ENCODE measurements at regions not wholly inside any gene's neighbourhood (a gene's known extent, or its start where the extent isn't known, plus 50 kb on each side); places are given as distances from the start of the nearest gene placed in this dataset.
"Not testable (repeated sequence)": the region's sequence is repeated elsewhere in the genome, so short reads cannot be mapped to it uniquely, and the experiment has no call there.

- DNase-seq (ENCODE audit: low spot score), result no peak
Observed at GRCh38 chr5:96129276-96129675, 167.6 kb upstream of the ELL2 start.

- DNase-seq (ENCODE audit: low spot score), result no peak
Observed at GRCh38 chr5:96128204-96128864, 166.7 kb upstream of the ELL2 start.

DNA sequence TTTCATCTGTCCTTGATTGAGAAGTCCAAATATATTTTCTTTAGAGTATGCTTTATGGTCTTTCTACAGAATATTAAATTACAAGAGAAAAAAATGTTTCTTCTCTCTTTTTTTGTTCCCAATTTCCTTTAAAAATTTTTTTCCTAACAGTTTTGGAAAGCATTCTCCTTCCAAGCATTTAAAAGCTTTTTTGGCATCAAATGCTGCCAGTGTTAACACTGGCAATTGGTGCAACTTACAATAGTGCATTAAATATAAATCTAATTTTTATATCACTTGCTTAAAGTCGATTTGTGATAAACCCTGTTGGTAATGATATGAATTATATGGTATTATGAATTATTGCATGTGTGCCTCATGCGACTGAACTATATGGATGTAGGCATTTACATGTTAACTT is 165.9 kb upstream of the ELL2 start:
- DNase-seq (ENCODE audit: low spot score), result no peak

- no peak for DNase-seq (ENCODE audit: low spot score)
Observed at GRCh38 chr5:96125231-96125891, 163.7 kb upstream of the ELL2 start.

DNA sequence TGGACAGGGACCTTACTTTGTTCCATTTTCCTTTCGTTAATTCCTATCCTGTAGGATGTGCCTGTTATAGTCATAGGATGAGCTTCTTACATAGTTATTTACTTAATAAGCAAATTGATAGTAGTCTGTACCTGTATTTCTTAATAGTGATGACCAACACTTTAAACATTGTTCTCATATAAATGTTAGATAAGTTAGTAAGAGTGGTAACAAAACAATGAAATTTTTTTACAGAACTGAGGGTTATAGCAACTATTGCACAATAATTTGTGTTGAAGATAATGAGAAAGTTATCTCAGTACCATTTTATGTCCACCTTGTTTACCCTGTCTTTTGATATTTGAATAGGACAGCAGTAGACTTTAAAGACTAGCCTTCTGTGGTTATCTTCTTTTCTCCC is 162.9 kb upstream of the ELL2 start:
- DNase-seq (ENCODE audit: low spot score), result no peak

DNA sequence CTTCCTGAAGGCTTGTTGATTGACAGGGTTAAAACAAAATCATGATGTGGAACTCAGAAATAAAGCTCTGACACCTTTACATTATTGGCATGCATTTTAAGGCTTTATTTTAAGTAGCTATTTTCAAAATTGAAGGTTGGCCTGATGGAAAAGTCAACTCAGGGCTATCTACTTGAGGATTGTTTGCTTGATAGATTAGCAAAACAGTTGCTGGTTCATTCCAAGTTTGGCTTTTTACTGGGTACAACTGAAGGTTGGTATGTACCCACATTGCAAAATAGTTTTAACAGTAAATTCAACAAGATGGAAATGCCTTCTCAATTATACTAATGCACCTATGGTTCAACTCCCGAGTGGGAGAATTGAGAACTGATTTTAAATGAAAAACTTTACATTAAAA is 161.8 kb upstream of the ELL2 start:
- DNase-seq (ENCODE audit: low spot score), result no peak

DNA sequence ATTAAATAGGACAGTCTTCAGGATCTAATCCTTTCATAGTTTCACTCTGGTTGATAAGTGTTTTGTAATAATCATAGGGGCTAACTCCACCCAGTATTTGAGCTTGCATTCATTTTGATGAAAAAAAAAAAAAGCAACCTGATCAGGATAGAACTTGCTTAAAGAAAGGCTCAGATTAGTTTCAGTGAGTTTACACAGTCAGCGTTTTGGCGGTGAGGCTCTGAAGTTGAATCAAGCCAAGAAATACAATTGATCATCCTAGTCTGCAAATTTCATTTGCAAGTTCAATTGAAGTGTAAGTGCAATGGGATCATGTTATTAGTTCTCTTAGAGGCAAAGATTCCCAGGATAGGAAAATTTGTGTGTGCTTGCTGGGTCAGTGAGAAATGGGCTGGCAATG is 159.7 kb upstream of the ELL2 start:
- DNase-seq (ENCODE audit: low spot score), result no peak

DNA sequence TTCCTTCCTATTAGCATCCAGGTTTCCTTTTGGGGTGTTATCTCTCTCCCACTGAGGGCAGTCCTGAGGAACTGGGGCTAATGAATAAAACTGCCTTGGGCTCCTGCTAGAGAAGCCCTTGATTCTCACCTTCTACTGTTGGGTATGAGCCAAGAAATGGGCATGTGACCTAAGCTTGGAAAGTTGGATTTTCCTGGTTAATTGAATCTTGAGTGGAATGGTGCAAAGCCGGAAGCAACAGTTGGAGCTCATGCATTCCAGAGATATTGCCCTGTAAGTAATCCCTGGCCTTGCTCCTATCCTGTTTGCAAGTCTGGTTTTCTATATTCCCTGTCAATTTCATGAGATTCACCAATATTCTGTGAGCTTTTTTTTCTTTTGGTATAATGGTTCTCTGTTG is 158.5 kb upstream of the ELL2 start:
- DNase-seq (ENCODE audit: low spot score), result no peak

- DNase-seq (ENCODE audit: low spot score), result no peak
Observed at GRCh38 chr5:96117771-96118651, 156.4 kb upstream of the ELL2 start.

- no peak for DNase-seq (ENCODE audit: low spot score)
Observed at GRCh38 chr5:96115147-96115807, 153.6 kb upstream of the ELL2 start.

DNA sequence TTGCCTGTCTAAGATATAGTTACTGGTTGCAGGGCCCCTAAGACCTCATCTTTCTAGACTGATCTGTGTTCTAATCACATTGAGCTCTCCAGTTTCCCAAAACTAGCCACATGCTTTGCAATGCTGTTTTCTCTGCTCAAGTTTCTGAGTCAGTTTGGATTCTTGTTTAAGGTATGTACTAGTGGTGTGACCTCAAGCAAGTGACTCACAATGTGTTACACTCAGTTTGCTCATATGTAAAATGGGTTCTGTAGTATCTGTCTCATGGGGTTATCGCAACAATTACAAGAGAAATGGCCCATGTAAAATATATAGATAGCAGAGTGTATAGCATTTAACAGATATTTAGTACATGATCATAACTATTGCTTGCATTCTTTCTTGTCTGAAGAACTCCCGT is 153.1 kb upstream of the ELL2 start:
- no peak for DNase-seq (ENCODE audit: low spot score)

DNA sequence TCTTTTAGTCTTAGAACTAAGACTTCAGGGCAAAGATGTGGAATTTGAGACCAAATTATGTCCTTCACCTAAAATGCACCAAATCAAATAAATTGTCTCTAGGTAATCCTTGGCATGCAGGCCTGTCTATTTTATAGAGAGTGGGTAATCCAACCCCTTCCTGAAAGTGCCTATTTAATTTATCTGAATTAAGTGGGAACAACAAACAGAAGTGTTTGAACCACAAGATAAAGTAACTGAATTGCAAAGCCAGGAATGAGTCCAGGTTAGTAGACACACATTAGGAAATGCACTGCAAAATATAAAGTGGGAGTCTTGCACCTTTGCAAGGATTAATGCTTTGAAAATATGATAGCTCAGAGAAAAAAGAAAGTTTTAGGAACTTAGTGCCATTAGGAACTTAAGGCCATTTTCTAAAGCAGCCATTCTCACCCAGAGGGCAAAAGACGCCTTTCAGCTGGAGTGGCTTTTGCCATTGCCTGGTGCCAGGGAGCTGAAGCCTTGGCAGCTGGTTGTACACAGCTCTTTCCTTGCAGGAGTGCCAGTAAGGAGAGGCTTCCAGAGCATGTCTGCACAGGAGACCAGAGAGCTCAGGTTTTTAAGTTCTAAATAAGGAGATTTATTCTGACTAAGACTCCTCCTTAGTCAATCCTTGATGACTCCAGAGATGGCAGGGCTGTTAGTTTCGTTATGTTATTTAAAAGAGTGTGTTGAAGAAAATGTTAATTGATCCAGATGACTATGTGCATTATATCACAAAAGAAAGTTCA is 151.7 kb upstream of the ELL2 start:
- DNase-seq (ENCODE audit: low spot score), result no peak

GRCh38 chr5:96112703-96113102 is 151.1 kb upstream of the ELL2 start:
- no peak for DNase-seq (ENCODE audit: low spot score)

GRCh38 chr5:96112123-96112670 is 150.5 kb upstream of the ELL2 start:
- no peak for DNase-seq (ENCODE audit: low spot score)

DNA sequence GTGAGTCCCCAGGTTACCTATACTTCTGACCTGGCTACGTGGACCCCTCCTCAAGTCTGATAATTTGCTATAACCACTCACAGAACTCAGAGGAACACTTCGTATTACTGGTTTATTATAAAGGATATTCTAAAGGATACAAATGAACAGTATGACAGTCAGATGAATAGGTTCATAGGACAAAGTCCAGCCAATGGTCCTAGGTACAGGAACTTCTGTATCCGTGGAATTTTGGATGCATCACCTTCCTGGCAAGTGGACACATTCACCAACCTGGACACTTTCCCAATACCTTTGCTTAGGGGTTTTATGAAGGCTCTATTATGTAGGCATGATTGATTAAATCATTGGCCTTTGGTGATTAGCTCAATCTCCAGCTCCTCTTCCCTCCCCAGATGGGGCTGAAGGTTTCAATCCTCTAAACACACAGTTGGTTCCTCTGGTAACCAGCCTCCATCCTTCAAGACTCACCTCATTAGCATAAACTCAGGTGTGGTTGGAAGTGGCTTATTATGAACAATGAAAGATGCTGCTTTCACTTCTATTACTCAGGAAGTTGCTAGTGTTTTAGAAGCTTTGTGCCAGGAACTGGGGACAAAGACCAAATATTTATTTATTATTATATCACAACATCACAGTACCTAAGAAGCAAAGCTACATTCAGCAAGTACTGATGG is 149.6 kb upstream of the ELL2 start:
- no peak for DNase-seq (ENCODE audit: low spot score)

- no peak for DNase-seq (ENCODE audit: low spot score)
Observed at GRCh38 chr5:96110300-96110699, 148.6 kb upstream of the ELL2 start.

DNA sequence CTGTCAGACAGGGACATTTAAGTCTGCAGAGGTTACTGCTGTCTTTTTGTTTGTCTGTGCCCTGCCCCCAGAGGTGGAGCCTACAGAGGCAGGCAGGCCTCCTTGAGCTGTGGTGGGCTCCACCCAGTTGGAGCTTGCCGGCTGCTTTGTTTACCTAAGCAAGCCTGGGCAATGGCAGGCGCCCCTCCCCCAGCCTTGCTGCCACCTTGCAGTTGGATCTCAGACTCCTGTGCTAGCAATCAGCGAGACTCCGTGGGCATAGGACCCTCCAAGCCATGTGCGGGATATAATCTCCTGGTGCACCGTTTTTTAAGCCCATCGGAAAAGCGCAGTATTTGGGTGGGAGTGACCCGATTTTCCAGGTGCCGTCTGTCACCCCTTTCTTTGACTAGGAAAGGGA is 147.0 kb upstream of the ELL2 start:
- not testable (repeated sequence) for DNase-seq (ENCODE audit: low spot score)

DNA sequence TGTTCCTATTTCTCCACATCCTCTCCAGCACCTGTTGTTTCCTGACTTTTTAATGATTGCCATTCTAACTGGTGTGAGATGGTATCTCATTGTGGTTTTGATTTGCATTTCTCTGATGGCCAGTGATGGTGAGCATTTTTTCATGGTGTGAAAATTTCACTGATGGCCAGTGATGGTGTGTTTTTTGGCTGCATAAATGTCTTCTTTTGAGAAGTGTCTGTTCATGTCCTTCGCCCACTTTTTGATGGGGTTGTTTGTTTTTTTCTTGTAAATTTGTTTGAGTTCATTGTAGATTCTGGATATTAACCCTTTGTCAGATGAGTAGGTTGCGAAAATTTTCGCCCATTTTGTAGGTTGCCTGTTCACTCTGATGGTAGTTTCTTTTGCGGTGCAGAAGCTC is 142.2 kb upstream of the ELL2 start:
- DNase-seq (ENCODE audit: low spot score), result not testable (repeated sequence)

DNA sequence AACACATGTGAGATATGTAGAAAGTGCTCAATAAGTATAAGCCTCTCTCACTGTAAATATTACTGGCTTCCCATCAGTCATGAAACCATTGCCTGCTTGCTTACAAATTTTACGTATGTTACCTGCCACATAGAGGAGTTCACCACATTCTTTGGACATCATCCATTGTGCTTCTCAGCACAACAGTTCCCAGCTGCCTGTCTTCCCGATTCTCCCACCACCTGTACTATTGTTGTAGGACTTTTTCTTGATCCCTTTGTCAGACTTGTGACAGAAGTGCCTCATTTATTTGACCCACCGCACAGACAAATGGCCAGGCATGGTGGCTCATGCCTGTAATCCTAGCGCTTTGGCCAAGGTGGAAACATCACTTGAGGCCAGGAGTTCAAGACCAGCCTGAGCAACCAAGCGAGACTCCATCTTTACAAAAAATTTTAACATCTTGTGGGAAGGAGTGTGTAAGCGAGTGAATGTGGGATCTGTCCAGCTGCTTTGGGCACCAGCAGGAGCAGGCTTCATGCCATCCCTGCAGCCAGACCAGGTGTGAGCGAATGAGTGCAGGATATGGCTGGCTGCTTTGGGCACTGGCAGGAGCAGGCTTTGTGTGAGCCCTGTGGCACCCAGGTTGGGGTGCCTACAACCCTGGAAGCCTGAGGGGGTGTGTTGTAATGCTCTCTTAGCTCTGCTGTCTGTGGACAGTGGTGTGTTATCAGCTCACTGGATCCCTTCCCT is 139.9 kb upstream of the ELL2 start:
- DNase-seq (ENCODE audit: low spot score), result no peak

- DNase-seq (ENCODE audit: low spot score), result not testable (repeated sequence)
Observed at GRCh38 chr5:96097488-96097887, 135.8 kb upstream of the ELL2 start.
